ENCODE measurements at regions not wholly inside any gene's neighbourhood (a gene's known extent, or its start where the extent isn't known, plus 50 kb on each side); places are given as distances from the start of the nearest gene placed in this dataset.

DNA sequence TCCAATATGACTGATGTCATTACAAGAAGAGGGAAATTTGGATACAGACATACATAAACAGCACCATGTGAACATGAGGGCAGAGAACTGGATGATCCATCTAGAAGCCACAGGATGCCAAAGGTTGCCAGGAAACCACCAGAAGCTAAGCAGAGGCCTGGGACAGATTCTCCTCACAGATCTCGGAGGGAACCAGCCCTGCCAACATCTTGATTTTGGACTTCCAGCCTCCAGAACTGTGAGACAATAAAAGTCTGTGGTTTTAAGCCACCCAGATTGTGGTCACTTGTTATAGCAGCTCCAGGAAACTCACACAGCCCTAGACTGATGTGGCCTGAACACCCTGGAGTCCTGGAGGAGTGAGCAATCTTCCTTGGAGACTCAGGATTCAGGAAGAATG lies 351.6 kb downstream of the EIPR1 start:
- Histone ChIP-seq H2AFZ (ENCODE audit: low read length) (no peak overlapping the region), H2BK20ac (ENCODE audit: low read length) (no peak overlapping the region)
- TF ChIP-seq POLR2AphosphoS5 (IDR thresholded peaks at IDR 0.05; ENCODE audit: low read depth, low read length) (no peak), ATF2 (IDR thresholded peaks at IDR 0.05; ENCODE audit: low read length) (no peak), BACH1 (IDR thresholded peaks at IDR 0.05; ENCODE audit: low read length) (no peak), RAD21 (IDR thresholded peaks at IDR 0.05 in 1 of 2, conservative IDR thresholded peaks at IDR 0.05 in 1 of 2; ENCODE audit: low read depth in 2 of 2, low read length in 2 of 2) (no peak), CBX5 (IDR thresholded peaks at IDR 0.05; ENCODE audit: low read depth, low read length) (no peak), NRF1 (IDR thresholded peaks at IDR 0.05; ENCODE audit: low read depth, low read length) (no peak), PHF8 (conservative IDR thresholded peaks at IDR 0.05; ENCODE audit: low read depth, low read length) (no peak), TBP (IDR thresholded peaks at IDR 0.05; ENCODE audit: low read depth, low read length) (no peak), YY1 (IDR thresholded peaks at IDR 0.05; ENCODE audit: low read depth, low read length) (no peak), TEAD4 (IDR thresholded peaks at IDR 0.05; ENCODE audit: low read depth, low read length) (no peak), KDM1A (IDR thresholded peaks at IDR 0.05; ENCODE audit: borderline replicate concordance, low read length) (no peak), BCL11A (IDR thresholded peaks at IDR 0.05; ENCODE audit: low read depth in 2 of 2, low read length in 2 of 2) (no peak), BRCA1 (IDR thresholded peaks at IDR 0.05; ENCODE audit: low read depth, low read length) (no peak)
- TF ChIP-seq, protein P1, sequence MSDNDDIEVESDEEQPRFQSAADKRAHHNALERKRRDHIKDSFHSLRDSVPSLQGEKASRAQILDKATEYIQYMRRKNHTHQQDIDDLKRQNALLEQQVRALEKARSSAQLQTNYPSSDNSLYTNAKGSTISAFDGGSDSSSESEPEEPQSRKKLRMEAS (IDR thresholded peaks at IDR 0.05) = no peak

More for the DNA sequence above, 351.6 kb downstream of the EIPR1 start:
- FAIRE-seq (no peak), DNase-seq (ENCODE audit: low read depth in 1 of 2, low spot score in 2 of 2) (no peak)
- Histone ChIP-seq H4K91ac (replicated peaks; ENCODE audit: insufficient read length, low read length) (no peak overlapping the region), H3K79me2 (ENCODE audit: control insufficient read depth in 1 of 2, insufficient read depth in 2 of 2, low read length in 2 of 2) (no peaks in the 10 kb centered on the region), H4K20me1 (replicated peaks in 1 of 2; ENCODE audit: control insufficient read depth in 1 of 2, insufficient read depth in 2 of 2, low read length in 2 of 2) (no peaks in the 10 kb centered on the region), H3K23me2 (ENCODE audit: low read depth, low read length) (no peaks in the 10 kb centered on the region), H3K27ac (ENCODE audit: low read depth, low read length) (no peak overlapping the region), H2BK120ac (replicated peaks; ENCODE audit: low read depth, low read length) (no peak overlapping the region), H3K4me2 (ENCODE audit: insufficient read depth in 1 of 2, low read depth in 2 of 2, low read length in 2 of 2) (no peak overlapping the region), H2BK15ac (ENCODE audit: low read length) (no peak overlapping the region), H2BK12ac (ENCODE audit: low read depth, low read length) (no peak overlapping the region), H4K5ac (ENCODE audit: insufficient read length, low read depth, low read length) (no peak overlapping the region), H3K23ac (ENCODE audit: insufficient read length) (no peak overlapping the region), H4K8ac (ENCODE audit: extremely low read depth, insufficient read depth, low read length) (no peak overlapping the region), H3K4me3 (ENCODE audit: extremely low read depth in 1 of 4, insufficient read depth in 2 of 4, low read depth in 3 of 4, low read length in 4 of 4) (no peak overlapping the region), H3K9me3 (ENCODE audit: insufficient read depth in 2 of 2, low read depth in 1 of 2, low read length in 1 of 2) (peaks cover 7 to 10% of the 10 kb centered on the region in 2 experiments), H3K9ac (replicated peaks in 1 of 4; ENCODE audit: extremely low read depth in 1 of 4, low read depth in 3 of 4, low read length in 3 of 4) (no peak overlapping the region), H3K4ac (replicated peaks; ENCODE audit: insufficient read length, low read depth, low read length) (no peak overlapping the region), H2BK5ac (ENCODE audit: low read depth, low read length) (no peak overlapping the region), H2AK5ac (ENCODE audit: low read depth, low read length) (no peak overlapping the region), H3K27me3 (replicated peaks in 1 of 4; ENCODE audit: control insufficient read depth in 3 of 4, extremely low read depth in 1 of 4, insufficient read depth in 3 of 4, low read length in 3 of 4) (no peaks in the 10 kb centered on the region), H3K56ac (replicated peaks; ENCODE audit: insufficient read length, low read depth, low read length) (no peak overlapping the region), H3K79me1 (ENCODE audit: low read depth, low read length) (no peaks in the 10 kb centered on the region), H3K4me1 (replicated peaks in 1 of 4; ENCODE audit: control insufficient read depth in 3 of 4, insufficient read depth in 4 of 4, low read length in 3 of 4) (peaks cover 0 to 5% (median under 1%) of the 10 kb centered on the region in 4 experiments; a peak in 3 of 7 replicates), H3K14ac (ENCODE audit: insufficient read length) (no peak overlapping the region), H3K36me3 (ENCODE audit: control insufficient read depth in 2 of 4, insufficient read depth in 4 of 4, low read length in 3 of 4) (no peaks in the 10 kb centered on the region), H3K18ac (ENCODE audit: extremely low read depth, low read length) (no peak overlapping the region)
- ChIA-PET CTCF (ENCODE audit: partially characterized antibody) (no interaction called here), POLR2A (ENCODE audit: partially characterized antibody) (no interaction called here)
- WGBS, 2 experiments (ENCODE audit: extremely low coverage in 1 of 2, insufficient coverage in 1 of 2, insufficient read length in 1 of 2, insufficient replicate concordance in 2 of 2, low coverage in 1 of 2, low lambda C conversion rate in 2 of 2, missing lambda C conversion rate in 1 of 2) = 100% methylated on average over 1 of the region's 1 CpG; no CpG with 5 or more reads in 1 of the 2 experiments

Measured in H1 (cell line).